ENCODE measurements at regions not wholly inside any gene's neighbourhood (a gene's known extent, or its start where the extent isn't known, plus 50 kb on each side); places are given as distances from the start of the nearest gene placed in this dataset.

DNA sequence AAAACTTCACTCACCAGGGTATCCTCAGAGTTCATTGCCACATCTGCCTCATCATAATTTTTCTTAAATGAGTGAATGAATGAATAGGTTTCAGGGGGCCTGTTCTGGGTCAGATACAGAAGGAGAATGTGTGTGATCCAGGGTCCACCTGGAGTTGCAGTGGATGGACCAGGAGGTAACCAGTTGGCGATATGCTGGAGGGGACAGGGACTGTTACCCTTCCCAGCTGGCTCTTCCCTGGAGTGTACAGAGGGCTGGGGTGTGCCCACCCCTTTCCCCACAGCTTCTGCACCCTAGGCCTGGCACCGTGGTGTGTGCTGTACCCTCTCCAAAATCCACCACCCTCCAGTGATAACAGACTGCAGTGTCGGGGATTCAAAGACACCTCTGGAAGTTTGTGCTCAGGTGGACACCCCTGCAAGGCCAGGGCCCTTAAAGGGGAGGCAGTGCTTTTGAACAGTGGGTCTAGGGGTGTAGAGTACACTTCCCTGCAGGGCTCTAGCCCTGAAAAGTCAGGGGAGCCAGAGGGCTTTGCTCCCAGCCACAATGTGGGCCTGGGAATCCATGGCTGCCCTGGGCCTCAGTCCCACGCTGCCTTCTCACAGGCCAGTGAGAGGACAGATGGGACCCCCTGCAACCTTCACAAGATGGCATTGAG, 134.4 kb upstream of the UNC5B start:
- intact Hi-C loops (cut with DNase I) = no loop called here
- no peak for DNase-seq
- no peak overlapping the region for H3K4me3 ChIP-seq

DNA sequence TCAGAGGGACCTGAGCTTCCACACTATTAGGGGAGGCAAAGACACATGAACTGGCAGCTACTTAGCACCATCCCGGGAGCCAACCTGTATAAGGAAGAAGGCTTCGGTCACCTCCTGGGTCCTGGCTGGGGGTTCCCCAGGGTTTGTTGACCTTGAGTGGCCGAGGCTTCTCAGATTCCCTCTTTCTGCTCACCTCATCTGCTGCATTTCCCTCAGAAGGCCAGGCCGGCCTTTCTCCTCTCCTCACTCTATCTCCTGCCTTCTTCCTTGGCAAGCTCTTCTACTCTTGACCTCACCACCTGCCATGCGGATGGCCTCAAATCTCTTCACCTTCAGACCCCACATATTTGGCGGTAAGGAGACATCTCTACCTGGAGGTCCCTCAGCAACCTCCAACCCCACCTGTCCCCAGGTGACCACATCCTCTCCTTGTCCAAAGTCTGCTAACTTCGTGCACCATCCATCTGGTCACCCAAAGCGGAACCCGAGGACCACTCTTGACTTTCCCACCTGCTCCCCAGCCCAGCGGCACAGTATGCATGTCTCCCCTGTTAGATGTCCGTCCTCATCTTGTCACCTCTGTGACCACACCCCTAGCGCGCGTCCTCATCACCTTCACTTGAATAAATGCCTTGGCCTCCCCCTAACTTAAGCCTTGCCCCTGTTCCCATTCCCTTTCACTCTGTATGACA, 133.8 kb upstream of the UNC5B start:
- Histone ChIP-seq H3K4me1 (peaks cover 14 to 44% (median 29%) of the 10 kb centered on the region in 3 donors), H3K27ac (no peak overlapping the region), H3K9me3 (no peaks in the 10 kb centered on the region), H3K4me3 (no peak overlapping the region), H3K27me3 (no peaks in the 10 kb centered on the region), H3K36me3 (no peaks in the 10 kb centered on the region)
- DNase-seq = no peak
- TF ChIP-seq, protein P1, sequence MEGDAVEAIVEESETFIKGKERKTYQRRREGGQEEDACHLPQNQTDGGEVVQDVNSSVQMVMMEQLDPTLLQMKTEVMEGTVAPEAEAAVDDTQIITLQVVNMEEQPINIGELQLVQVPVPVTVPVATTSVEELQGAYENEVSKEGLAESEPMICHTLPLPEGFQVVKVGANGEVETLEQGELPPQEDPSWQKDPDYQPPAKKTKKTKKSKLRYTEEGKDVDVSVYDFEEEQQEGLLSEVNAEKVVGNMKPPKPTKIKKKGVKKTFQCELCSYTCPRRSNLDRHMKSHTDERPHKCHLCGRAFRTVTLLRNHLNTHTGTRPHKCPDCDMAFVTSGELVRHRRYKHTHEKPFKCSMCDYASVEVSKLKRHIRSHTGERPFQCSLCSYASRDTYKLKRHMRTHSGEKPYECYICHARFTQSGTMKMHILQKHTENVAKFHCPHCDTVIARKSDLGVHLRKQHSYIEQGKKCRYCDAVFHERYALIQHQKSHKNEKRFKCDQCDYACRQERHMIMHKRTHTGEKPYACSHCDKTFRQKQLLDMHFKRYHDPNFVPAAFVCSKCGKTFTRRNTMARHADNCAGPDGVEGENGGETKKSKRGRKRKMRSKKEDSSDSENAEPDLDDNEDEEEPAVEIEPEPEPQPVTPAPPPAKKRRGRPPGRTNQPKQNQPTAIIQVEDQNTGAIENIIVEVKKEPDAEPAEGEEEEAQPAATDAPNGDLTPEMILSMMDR (IDR thresholded peaks at IDR 0.05) = no peak
- no peak for TF ChIP-seq POLR2A (IDR thresholded peaks at IDR 0.05)
- intact Hi-C loops (cut with DNase I) = no loop called here
- 92 to 95% methylated on average over 11 to 14 of the region's 14 CpGs for WGBS, 2 donors

More for the DNA sequence above, 134.4 kb upstream of the UNC5B start:
- TF ChIP-seq, protein P1 (IDR thresholded peaks at IDR 0.05) = no peak
- no peak for TF ChIP-seq POLR2A (IDR thresholded peaks at IDR 0.05)
- peaks cover 14 to 44% (median 29%) of the 10 kb centered on the region in 3 donors for H3K4me1 ChIP-seq
- no peaks in the 10 kb centered on the region for H3K27me3 ChIP-seq
- no peaks in the 10 kb centered on the region for H3K9me3 ChIP-seq
- no peaks in the 10 kb centered on the region for H3K36me3 ChIP-seq
- peak overlapping the region in 2 of 4 donors; percentile 17 to 69 for H3K27ac ChIP-seq
- 53 to 92% methylated on average over 2 to 3 of the region's 4 CpGs for WGBS, 2 donors

DNA sequence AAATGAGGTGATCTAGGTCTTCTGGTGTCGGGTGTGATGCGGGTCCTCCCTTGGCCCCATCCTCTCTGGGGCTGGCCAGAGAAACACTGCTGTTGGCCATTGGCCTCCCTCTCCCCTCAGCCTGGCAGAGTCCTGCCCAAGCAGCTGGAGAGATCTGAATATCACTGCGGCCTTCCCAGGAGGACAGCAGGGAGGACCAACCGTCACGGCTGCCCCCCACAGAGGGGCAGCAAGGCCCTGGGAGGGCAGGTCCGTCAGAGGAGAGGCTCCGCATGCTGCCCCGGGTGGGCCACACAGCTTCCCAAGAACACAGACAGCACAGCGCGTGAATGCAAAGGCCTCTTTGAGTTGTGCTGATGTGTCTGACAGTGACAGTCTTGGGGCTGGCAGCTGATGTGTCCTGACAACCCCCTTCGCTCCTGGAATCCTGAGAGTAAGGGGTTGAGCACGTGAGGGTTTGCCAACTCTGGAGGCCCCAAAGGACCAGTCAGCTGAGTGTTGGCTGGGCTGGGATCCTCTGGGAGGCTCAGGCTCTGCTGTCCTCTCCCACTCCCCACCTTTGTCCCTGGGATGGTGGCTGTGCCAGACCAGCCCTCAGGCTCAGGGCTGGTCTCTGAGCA, 132.5 kb upstream of the UNC5B start:
- Histone ChIP-seq H3K9me3 (no peaks in the 10 kb centered on the region), H3K36me3 (no peaks in the 10 kb centered on the region), H3K27me3 (no peaks in the 10 kb centered on the region), H3K4me1 (peaks cover 14 to 33% (median 23%) of the 10 kb centered on the region in 3 donors), H3K4me3 (no peak overlapping the region), H3K27ac (no peak overlapping the region)
- DNase-seq = no peak
- intact Hi-C loops (cut with DNase I) = no loop called here
- TF ChIP-seq, protein P1 (IDR thresholded peaks at IDR 0.05) = no peak
- TF ChIP-seq POLR2A (IDR thresholded peaks at IDR 0.05) = no peak
- no CpG with 5 or more reads among the region's 12 CpGs for WGBS, 2 donors

DNA sequence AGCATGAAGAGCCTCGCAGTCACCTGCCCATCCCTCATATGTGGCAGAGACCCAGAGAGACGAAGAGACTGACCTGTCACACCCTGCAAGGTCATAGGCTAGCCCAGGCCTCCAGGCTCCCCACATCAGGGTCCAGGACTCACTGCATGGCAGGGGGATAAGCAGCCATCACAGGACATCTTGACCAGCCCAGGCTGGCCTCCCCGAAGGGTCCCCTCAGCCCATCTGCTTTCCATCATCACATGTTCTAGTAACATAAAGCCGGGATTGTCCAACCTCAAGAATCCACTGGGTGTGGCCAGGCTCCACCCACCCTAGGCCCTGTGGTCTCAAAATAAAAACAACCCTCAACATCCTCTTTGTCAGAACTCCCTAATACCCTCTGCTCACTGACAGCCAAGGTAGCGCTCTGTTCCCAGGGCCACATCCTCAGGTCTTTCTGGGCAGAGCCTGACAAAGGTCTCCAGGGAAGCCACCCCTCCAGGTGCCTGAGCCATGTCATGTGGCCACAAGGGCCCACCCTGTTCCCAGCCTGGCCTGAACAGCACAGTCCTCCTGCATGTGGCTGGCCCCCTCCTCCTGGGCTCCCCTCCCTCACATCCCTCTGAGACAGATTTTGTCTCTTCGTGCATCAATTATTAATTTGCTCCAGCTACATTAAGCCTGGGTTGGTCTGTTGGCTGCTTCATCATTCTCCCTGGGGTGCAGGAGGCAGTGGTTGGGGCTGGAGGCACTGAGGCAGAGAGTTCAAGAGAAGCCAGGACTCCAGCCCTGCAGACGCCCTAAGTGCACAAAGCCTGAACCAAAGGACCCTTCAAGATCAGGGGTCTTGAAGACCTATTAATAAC, 131.8 kb upstream of the UNC5B start:
- Histone ChIP-seq H3K4me1 (peaks cover 14 to 26% (median 16%) of the 10 kb centered on the region in 3 donors), H3K36me3 (no peaks in the 10 kb centered on the region), H3K27me3 (peaks cover 0 to under 1% (median 0%) of the 10 kb centered on the region in 4 donors), H3K9me3 (no peaks in the 10 kb centered on the region), H3K27ac (no peak overlapping the region), H3K4me3 (no peak overlapping the region)
- 88 to 93% methylated on average over 4 of the region's 7 CpGs for WGBS, 2 donors
- TF ChIP-seq POLR2A (IDR thresholded peaks at IDR 0.05) = no peak
- TF ChIP-seq, protein P1 (IDR thresholded peaks at IDR 0.05) = no peak
- no peak for DNase-seq
- intact Hi-C loops (cut with DNase I) = no loop called here
